GM18870 (cell line): ENCODE measurements at regions not wholly inside any gene's neighbourhood (a gene's known extent, or its start where the extent isn't known, plus 50 kb on each side); places are given as distances from the start of the nearest gene placed in this dataset.

ENCODE experiments used
- ATAC-seq: cut with Tn5 transposase; IDR thresholded peaks from one replicate; pipeline ENCODE4 v1.9.1; 2021; ENCODE audit warnings: moderate library complexity; ENCODE audit not compliant: unreplicated experiment

DNA sequence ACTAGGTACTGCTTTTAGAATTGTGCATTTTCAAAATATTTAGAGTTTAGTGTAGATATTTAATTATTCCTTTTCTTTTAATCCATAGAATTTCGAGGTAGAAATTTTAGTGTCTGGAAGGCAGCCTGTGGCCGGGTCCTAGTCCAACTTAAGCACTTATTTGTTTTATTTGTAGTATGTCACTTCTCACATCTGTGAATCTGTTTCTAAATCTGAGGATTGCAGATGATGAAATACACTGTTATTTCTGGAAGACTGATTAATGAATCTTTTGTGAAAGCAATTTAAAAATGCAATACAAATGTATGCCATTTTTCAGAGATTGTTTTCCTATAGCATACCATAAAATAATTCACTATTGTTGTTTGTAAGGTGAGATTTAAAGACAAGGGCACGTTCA lies 483.9 kb upstream of the TRIB2 start:
- ATAC-seq, result no peak

DNA sequence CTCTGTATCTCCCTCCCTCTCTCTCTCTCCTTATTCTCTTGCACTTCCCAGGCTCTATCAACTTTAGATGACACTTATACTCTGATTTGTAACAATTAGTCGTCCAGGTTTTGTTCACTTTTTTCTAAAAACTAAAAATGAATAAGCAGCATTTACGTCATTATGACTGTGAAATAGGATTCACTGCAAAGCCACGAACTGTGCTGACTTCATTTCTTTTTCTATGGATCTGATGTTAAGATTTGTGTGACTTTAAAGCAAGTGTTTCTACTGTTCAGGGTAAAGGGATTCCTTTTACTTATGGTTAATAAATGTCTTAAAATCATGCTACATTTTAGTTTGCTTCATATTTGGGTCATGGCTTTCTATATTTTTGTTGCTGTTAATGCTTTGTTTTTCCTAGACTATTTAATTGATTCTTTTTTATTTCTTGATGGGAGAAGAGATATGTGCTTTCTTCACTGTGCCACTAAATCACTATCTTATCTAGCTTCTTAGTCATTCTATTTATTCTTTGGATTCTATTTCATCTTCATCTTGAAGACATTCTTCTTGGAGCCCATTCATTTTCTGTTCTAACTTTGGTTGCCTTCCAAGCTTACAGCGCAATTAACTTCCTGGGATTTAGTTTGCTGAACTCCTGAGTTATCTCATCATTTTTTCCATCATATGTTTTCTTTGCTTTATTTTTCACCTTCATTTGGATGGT lies 480.4 kb upstream of the TRIB2 start:
- no peak for ATAC-seq

DNA sequence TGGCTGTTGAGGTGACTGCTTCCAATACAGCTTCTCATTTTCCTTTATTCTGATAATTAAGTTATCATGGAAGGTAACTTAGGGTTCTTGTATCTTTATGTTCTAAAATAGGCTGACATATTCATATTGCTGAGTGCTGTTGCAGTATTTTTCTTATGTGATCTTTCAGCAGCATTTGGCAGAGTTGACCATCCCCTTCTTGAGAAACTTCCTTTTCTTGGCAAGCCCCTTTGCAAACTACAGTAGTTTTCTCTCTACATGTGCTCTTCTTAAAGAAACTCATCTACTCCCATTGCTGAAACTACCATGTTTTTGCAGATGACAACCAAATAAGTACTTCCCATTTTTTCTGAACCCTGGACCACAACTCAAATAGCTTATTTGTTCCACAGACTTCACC lies 476.5 kb upstream of the TRIB2 start:
- no peak for ATAC-seq

- no peak for ATAC-seq
These were observed 473.4 kb upstream of the TRIB2 start for GRCh38 chr2:12243381-12243780.

- no peak for ATAC-seq
These were observed 472.7 kb upstream of the TRIB2 start for GRCh38 chr2:12244070-12244469.

DNA sequence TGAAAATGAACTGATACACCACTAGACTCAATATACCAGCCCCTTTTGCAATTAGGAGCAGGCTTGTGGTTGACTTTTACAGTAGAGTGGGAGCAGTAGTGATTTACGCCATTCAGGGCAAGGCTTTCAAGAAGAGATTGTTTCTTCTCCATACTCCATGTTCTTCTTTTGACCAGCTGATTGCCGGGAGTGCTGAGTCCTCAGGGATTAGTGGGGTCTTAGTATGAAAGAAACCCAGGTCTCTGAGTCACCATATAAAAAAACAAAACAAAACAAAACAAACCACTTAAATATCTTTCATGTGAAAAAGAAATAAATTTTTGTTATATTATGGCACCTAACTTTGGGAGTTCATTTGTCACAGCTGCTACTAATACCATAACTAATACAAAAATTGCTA lies 465.6 kb upstream of the TRIB2 start:
- ATAC-seq, result no peak

GRCh38 chr2:12251749-12252148 lies 465.0 kb upstream of the TRIB2 start:
- no peak for ATAC-seq

DNA sequence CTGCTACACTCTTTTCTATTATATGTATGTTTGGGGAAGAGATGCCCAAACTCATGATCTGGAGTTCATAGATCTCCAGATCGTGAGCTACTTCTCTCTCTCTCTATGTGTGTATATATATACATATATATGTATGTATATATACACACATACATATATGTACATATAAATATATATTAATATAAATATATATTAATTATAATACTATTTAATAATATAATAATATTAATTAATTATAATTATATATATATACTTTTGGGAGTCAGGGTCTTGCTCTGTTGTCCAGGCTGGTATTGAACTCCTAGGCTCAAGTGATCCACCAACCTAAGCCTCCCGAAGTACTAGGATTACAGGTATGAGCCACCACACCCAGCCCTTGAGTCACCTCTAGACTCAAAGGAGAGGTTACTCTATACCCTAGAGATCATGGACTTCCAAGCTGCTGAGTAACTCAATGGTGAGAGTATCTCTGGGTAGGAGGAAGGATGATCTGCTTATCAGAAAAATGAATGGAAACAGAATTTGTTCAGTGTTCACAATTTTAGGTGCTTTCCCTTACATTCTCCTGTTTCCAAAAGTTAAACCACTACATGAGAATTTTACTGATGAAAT lies 463.5 kb upstream of the TRIB2 start:
- no peak for ATAC-seq

GRCh38 chr2:12254280-12254860 lies 462.4 kb upstream of the TRIB2 start:
- ATAC-seq, result no peak

DNA sequence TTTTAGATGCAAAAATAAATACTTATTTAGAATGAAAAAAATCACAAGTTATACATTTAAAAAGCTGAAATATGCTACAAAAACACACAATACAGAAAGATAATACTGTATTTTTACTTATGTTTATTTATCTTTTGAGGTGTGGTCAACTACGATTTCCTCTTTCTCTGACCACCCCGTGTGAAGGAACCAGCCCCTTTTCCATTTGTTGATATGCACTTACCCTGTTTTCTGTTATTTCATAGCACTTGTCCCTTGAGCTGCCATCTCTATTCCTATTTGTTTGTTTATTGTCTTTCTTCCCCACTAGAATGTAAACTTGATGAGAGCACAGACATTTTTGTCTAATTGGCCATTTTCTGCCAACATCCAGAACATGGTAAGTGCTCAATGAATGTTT lies 460.5 kb upstream of the TRIB2 start:
- ATAC-seq, result no peak

DNA sequence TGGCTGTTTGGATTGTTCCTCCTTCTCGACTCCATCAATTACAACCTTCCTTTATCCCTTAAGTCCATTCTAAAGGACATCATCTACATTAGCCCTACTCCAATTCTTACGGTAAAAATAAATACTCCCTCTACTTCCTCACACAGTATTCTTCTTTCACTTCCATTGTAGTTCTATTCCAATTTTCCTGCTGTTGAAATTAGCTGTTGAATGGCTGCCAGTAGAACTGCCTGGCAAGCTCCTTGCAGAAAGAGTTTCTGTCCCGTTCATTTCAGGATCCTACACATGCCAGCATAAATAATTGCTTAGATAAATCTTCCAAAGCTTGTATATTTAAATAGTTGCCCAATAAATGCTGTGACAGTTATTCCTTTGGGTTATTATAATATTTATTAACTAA lies 459.3 kb upstream of the TRIB2 start:
- no peak for ATAC-seq

GRCh38 chr2:12259493-12259892 lies 457.2 kb upstream of the TRIB2 start:
- ATAC-seq, result no peak

GRCh38 chr2:12261986-12262680 lies 454.6 kb upstream of the TRIB2 start:
- no peak for ATAC-seq

DNA sequence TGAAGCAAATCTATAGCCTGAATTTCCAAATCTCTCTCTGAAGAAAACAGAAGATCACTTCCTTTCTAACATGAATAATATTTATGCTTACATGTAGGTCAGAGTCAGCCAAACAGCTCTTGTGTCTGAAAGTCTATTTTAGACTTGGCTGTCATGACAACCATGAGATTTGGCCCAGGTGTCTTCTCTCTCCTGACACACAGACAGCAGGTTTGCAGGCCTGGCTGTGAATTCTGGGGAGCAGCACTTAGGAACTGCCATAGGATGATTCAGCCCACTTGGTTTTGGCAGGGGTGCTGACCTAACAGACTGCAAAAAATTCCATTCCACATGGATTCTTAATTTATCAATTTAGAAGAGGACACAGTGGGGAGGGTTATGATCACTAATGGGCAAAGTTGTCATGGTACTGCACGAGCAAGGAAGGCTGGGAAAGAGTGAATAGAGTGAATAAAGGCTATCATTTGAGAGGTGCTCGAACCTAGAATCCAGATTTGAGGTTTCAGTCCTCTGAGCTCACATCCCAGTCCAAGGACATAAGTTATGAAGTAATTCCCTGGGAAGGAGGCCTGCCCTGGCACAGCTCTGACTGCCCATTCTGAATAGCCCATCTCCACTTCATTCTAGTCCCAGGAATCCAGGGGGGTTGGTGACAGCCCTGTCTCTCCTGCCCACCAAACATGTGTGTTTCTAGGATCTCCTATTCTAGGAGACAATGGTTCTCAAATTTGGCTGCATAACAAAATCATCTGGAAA lies 453.9 kb upstream of the TRIB2 start:
- no peak for ATAC-seq

- no peak for ATAC-seq
These were observed 453.0 kb upstream of the TRIB2 start for GRCh38 chr2:12263730-12264129.

DNA sequence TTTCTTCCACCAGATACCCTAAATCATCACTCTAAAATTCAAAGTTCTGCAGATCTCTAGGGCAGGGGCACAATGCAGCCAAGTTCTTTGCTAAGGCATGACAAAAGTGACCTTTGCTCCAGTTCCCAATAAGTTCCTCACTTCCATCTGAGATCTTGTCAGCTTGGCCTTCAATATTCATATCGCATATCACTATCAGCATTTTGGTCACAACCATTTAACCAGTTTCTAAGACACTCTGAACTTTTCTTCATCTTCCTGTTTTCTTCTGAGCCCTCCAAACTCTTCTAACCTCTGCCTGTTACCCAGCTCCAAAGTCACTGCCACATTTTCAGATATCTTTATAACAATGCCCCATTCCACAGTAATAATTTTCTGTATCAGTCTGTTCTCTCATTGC lies 452.6 kb upstream of the TRIB2 start:
- ATAC-seq, result no peak

DNA sequence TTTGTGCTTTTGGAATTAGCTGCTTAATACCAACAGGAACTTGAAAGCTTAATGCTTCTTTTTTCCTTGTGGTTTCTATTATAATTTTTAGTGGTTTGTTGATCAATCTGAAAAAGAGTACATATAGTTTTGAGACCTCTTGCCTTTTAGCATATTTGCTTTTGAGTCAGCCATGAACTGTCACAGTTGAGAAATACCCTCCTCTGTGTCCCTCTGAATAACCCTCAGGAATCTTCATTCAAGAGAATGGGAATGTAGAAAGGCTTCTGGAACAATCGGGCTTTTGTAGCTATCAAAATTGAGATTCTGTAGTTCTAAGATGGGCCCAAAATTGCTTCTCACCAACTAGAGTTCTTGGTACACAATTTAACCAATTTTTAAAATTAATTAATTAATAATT lies 451.1 kb upstream of the TRIB2 start:
- no peak for ATAC-seq

DNA sequence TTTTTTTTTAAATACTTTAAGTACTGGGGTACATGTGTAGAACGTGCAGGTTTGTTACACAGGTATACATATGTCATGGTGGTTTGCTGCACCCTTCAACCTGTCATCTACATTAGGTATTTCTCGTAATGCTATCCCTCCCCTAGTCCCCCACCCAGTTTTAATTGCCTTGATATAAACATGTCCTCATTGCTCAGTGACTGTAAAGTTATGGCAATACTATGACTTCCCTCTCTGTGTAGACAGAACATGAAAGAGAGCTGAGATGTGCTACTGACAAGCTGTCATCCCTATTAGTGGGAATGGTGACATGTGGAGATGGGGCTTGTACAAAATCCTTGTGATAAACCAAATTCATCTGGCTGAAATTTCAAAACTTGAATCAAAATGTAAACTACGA lies 449.7 kb upstream of the TRIB2 start:
- no peak for ATAC-seq

- ATAC-seq, result no peak
These were observed 447.4 kb upstream of the TRIB2 start for GRCh38 chr2:12269041-12269972.

GRCh38 chr2:12270876-12271588 lies 445.7 kb upstream of the TRIB2 start:
- ATAC-seq, result no peak
